Ascending aorta (tissue), 2 donors: ENCODE measurements at regions not wholly inside any gene's neighbourhood (a gene's known extent, or its start where the extent isn't known, plus 50 kb on each side); places are given as distances from the start of the nearest gene placed in this dataset.

ENCODE experiments used
- DNase-seq, 2 donors: peaks; one replicate each; pipeline ENCODE4 v3.0.0-alpha.2; 2019; ENCODE audit warnings: low spot score in 2 of 2
- H3K27ac ChIP-seq, 2 donors: fragments of 200-600 bp; sonication (generic); one replicate each; pipeline ENCODE4 v1.5.1; 2016 to 2017; ENCODE audit warnings: mild to moderate bottlenecking in 1 of 2
- H3K27me3 ChIP-seq: fragments of 200-600 bp; sonication (generic); one replicate; pipeline ENCODE4 v1.5.1; 2017
- H3K36me3 ChIP-seq, 2 donors: fragments of 200-600 bp; sonication (generic); one replicate each; pipeline ENCODE4 v1.5.1; 2016
- H3K4me1 ChIP-seq, 2 donors: fragments of 200-600 bp; sonication (generic); one replicate each; pipeline ENCODE4 v1.5.1; 2016 to 2017; ENCODE audit warnings: mild to moderate bottlenecking in 1 of 2
- H3K4me3 ChIP-seq, 2 donors: fragments of 200-600 bp; sonication (generic); one replicate each; pipeline ENCODE4 v1.5.1; 2016 to 2017; ENCODE audit warnings: mild to moderate bottlenecking in 1 of 2
- H3K9me3 ChIP-seq, 2 donors: fragments of 200-600 bp; sonication (generic); one replicate each; pipeline ENCODE4 v1.5.1; 2016
- CTCF ChIP-seq, 3 experiments: fragments of 200-600 bp in 2 of 3; fragments of 450-650 bp in 1 of 3; sonication (generic) in 2 of 3; IDR thresholded peaks; one replicate each; pipeline ENCODE4 v1.5.1; 2016 to 2019; ENCODE audit warnings: antibody characterized with exemption in 3 of 3, mild to moderate bottlenecking in 1 of 3, moderate library complexity in 1 of 3
- intact Hi-C: fragments of 100-400 bp; cut with DNase I; formaldehyde crosslinking; loops from one replicate; pipeline ENCODE4 v1.15.1; 2023

GRCh38 chr6:163641706-163642105 is 227.2 kb downstream of the QKI start:
- TF ChIP-seq CTCF (IDR thresholded peaks at IDR 0.05): no peak
- Histone ChIP-seq H3K9me3 (no peaks in the 10 kb centered on the region), H3K27me3 (no peaks in the 10 kb centered on the region), H3K27ac (no peak overlapping the region), H3K36me3 (no peaks in the 10 kb centered on the region), H3K4me3 (no peak overlapping the region), H3K4me1 (no peaks in the 10 kb centered on the region)
- DNase-seq: no peak
- intact Hi-C loops: no loop called here

- Histone ChIP-seq H3K27ac (no peak overlapping the region), H3K4me1 (no peaks in the 10 kb centered on the region), H3K27me3 (no peaks in the 10 kb centered on the region), H3K4me3 (no peak overlapping the region), H3K9me3 (no peaks in the 10 kb centered on the region), H3K36me3 (no peaks in the 10 kb centered on the region)
- intact Hi-C loops: no loop called here
- DNase-seq: no peak
- no peak for TF ChIP-seq CTCF (IDR thresholded peaks at IDR 0.05)
Observed at GRCh38 chr6:163640641-163641040, 226.1 kb downstream of the QKI start.

GRCh38 chr6:163637524-163637923 is 223.0 kb downstream of the QKI start:
- no peak for TF ChIP-seq CTCF (IDR thresholded peaks at IDR 0.05)
- Histone ChIP-seq H3K4me3 (no peak overlapping the region), H3K4me1 (no peaks in the 10 kb centered on the region), H3K27me3 (no peaks in the 10 kb centered on the region), H3K36me3 (no peaks in the 10 kb centered on the region), H3K27ac (no peak overlapping the region), H3K9me3 (no peaks in the 10 kb centered on the region)
- no peak for DNase-seq
- intact Hi-C loops: no loop called here

GRCh38 chr6:163635731-163636364 is 221.3 kb downstream of the QKI start:
- Histone ChIP-seq H3K27me3 (no peaks in the 10 kb centered on the region), H3K36me3 (no peaks in the 10 kb centered on the region), H3K27ac (no peak overlapping the region), H3K9me3 (no peaks in the 10 kb centered on the region), H3K4me1 (no peaks in the 10 kb centered on the region), H3K4me3 (no peak overlapping the region)
- intact Hi-C loops: no loop called here
- DNase-seq: no peak
- TF ChIP-seq CTCF (IDR thresholded peaks at IDR 0.05): no peak

- Histone ChIP-seq H3K27me3 (no peaks in the 10 kb centered on the region), H3K9me3 (no peaks in the 10 kb centered on the region), H3K27ac (no peak overlapping the region), H3K4me3 (no peak overlapping the region), H3K36me3 (no peaks in the 10 kb centered on the region), H3K4me1 (no peaks in the 10 kb centered on the region)
- intact Hi-C loops: no loop called here
- no peak for TF ChIP-seq CTCF (IDR thresholded peaks at IDR 0.05)
- no peak for DNase-seq
Observed at GRCh38 chr6:163635315-163635714, 220.8 kb downstream of the QKI start.
